PC-3 (cell line): ENCODE measurements at regions not wholly inside any gene's neighbourhood (a gene's known extent, or its start where the extent isn't known, plus 50 kb on each side); places are given as distances from the start of the nearest gene placed in this dataset.

Source experiments
- ATAC-seq: fragments of 200-7000 bp; cut with Tn5 transposase; 2 replicates; pipeline ENCODE4 v1.9.1; 2020; ENCODE audit warnings: mild to moderate bottlenecking, moderate library complexity
- BruUV-seq: library from RNA; stranded (reverse); fragments of 400-500 nt; replicated peaks from 2 replicates; lab custom pipeline; 2021; lab: Mats Ljungman, UMichigan
- CTCF ChIA-PET: fragments of 300-600 bp; sonication (Branson Sonifier 250); formaldehyde crosslinking; loops from one replicate; lab custom pipeline; 2022; ENCODE audit warnings: antibody characterized with exemption; lab: Charles Lee
- POLR2A ChIA-PET: fragments of 300-600 bp; sonication (Branson Sonifier 250); formaldehyde crosslinking; loops from one replicate; lab custom pipeline; 2022; ENCODE audit warnings: antibody characterized with exemption; ENCODE audit not compliant: unreplicated experiment; lab: Charles Lee
- DNase-seq: peaks from one replicate; pipeline ENCODE4 v3.0.0-alpha.2; 2015
- H2AFZ ChIP-seq: fragments of 300-600 bp; sonication (generic); 2 replicates; pipeline ENCODE4 v1.6.0; 2016; ENCODE audit warnings: antibody characterized with exemption, low read length
- H3F3A ChIP-seq: fragments of 300-600 bp; sonication (generic); one replicate; pipeline ENCODE4 v1.6.0; 2017; ENCODE audit warnings: antibody characterized with exemption, low read length, control low read depth, mild to moderate bottlenecking; ENCODE audit not compliant: unreplicated experiment
- H3K27ac ChIP-seq: fragments of 300-600 bp; sonication (generic); 2 replicates; pipeline ENCODE4 v1.5.1; 2016; ENCODE audit warnings: mild to moderate bottlenecking, low read length
- H3K27me3 ChIP-seq: fragments of 300-600 bp; sonication (generic); 2 replicates; pipeline ENCODE4 v1.6.1; 2016; ENCODE audit warnings: low read length, mixed read lengths
- H3K36me3 ChIP-seq: fragments of 300-600 bp; sonication (generic); 2 replicates; pipeline ENCODE4 v1.6.1; 2016; ENCODE audit warnings: low read depth, mixed run types, low read length, mixed read lengths
- H3K4me1 ChIP-seq: fragments of 300-600 bp; sonication (generic); 2 replicates; pipeline ENCODE4 v1.5.1; 2016; ENCODE audit warnings: low read length; ENCODE audit not compliant: insufficient read depth
- H3K4me2 ChIP-seq: fragments of 300-600 bp; sonication (generic); 2 replicates; pipeline ENCODE4 v1.6.0; 2016; ENCODE audit warnings: low read length
- H3K4me3 ChIP-seq: fragments of 300-600 bp; sonication (generic); 2 replicates; pipeline ENCODE4 v1.5.1; 2016; ENCODE audit warnings: mild to moderate bottlenecking, low read length, mixed read lengths
- H3K79me2 ChIP-seq: fragments of 300-600 bp; sonication (generic); 2 replicates; pipeline ENCODE4 v1.6.1; 2017; ENCODE audit warnings: low read length, mixed read lengths
- H3K9ac ChIP-seq: fragments of 300-600 bp; sonication (generic); 2 replicates; pipeline ENCODE4 v1.6.0; 2016; ENCODE audit warnings: mild to moderate bottlenecking, low read length
- H3K9me2 ChIP-seq: fragments of 300-600 bp; sonication (generic); replicated peaks from 2 replicates; pipeline ENCODE4 v1.6.1; 2016; ENCODE audit warnings: mixed run types, low read length, mixed read lengths
- H3K9me3 ChIP-seq: fragments of 300-600 bp; sonication (generic); 2 replicates; pipeline ENCODE4 v1.6.1; 2016; ENCODE audit warnings: low read length, mixed read lengths
- H4K20me1 ChIP-seq: fragments of 300-600 bp; sonication (generic); 2 replicates; pipeline ENCODE4 v1.6.1; 2016; ENCODE audit warnings: low read length, mixed read lengths
- EZH2 ChIP-seq: fragments of 300-600 bp; sonication (generic); IDR thresholded peaks from one replicate; pipeline ENCODE4 v1.6.1; 2017; ENCODE audit warnings: antibody characterized with exemption, mild to moderate bottlenecking, low read length; ENCODE audit not compliant: unreplicated experiment
- EZH2phosphoT487 ChIP-seq: fragments of 300-600 bp; sonication (generic); IDR thresholded peaks from 2 replicates; pipeline ENCODE4 v1.6.1; 2018; ENCODE audit warnings: mild to moderate bottlenecking, antibody characterized with exemption, low read length, borderline replicate concordance
- intact Hi-C: fragments of 100-400 bp; cut with micrococcal nuclease; formaldehyde crosslinking; loops from 2 replicates; pipeline ENCODE4 v1.9.0; 2023
- TF ChIP-seq, protein P1 (sequence below): fragments of 300-600 bp; sonication (generic); conservative IDR thresholded peaks from 2 replicates; pipeline ENCODE4 v1.5.1; 2017; ENCODE audit warnings: antibody characterized with exemption, low read depth, mild to moderate bottlenecking, low read length

- Histone ChIP-seq H3K27ac (no peak overlapping the region), H3K4me3 (no peak overlapping the region), H3K79me2 (no peaks in the 10 kb centered on the region), H3K36me3 (no peaks in the 10 kb centered on the region), H3K27me3 (peaks cover 48% of the 10 kb centered on the region), H3F3A (no peaks in the 10 kb centered on the region), H3K9me3 (no peaks in the 10 kb centered on the region), H3K9ac (no peak overlapping the region), H3K9me2 (no peaks in the 10 kb centered on the region), H3K4me1 (no peaks in the 10 kb centered on the region), H4K20me1 (no peaks in the 10 kb centered on the region), H2AFZ (no peak overlapping the region), H3K4me2 (no peak overlapping the region)
- POLR2A ChIA-PET: no interaction called here
- intact Hi-C loops: no loop called here
- ATAC-seq (no peak), DNase-seq (no peak)
- no peak for TF ChIP-seq EZH2phosphoT487
- TF ChIP-seq, protein P1, sequence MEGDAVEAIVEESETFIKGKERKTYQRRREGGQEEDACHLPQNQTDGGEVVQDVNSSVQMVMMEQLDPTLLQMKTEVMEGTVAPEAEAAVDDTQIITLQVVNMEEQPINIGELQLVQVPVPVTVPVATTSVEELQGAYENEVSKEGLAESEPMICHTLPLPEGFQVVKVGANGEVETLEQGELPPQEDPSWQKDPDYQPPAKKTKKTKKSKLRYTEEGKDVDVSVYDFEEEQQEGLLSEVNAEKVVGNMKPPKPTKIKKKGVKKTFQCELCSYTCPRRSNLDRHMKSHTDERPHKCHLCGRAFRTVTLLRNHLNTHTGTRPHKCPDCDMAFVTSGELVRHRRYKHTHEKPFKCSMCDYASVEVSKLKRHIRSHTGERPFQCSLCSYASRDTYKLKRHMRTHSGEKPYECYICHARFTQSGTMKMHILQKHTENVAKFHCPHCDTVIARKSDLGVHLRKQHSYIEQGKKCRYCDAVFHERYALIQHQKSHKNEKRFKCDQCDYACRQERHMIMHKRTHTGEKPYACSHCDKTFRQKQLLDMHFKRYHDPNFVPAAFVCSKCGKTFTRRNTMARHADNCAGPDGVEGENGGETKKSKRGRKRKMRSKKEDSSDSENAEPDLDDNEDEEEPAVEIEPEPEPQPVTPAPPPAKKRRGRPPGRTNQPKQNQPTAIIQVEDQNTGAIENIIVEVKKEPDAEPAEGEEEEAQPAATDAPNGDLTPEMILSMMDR: no peak
- no peak for TF ChIP-seq EZH2
- BruUV-seq: no TSS peak
- CTCF ChIA-PET: no interaction called here
Measured at GRCh38 chr6:907928-908327, 215.0 kb upstream of the EXOC2 start.

GRCh38 chr6:906920-907319, 214.0 kb upstream of the EXOC2 start:
- no TSS peak for BruUV-seq
- CTCF ChIA-PET: no interaction called here
- no peak for DNase-seq
- Histone ChIP-seq H3K4me2 (no peak overlapping the region), H3K9me3 (no peaks in the 10 kb centered on the region), H3K27ac (no peak overlapping the region), H3K4me3 (no peak overlapping the region), H3K79me2 (no peaks in the 10 kb centered on the region), H3K36me3 (no peaks in the 10 kb centered on the region), H4K20me1 (no peaks in the 10 kb centered on the region), H3K9ac (no peak overlapping the region), H3K27me3 (peaks cover 49% of the 10 kb centered on the region), H3F3A (no peaks in the 10 kb centered on the region), H3K9me2 (no peaks in the 10 kb centered on the region), H3K4me1 (no peaks in the 10 kb centered on the region), H2AFZ (no peak overlapping the region)
- TF ChIP-seq, protein P1: no peak
- TF ChIP-seq EZH2 (no peak), EZH2phosphoT487 (no peak)
- POLR2A ChIA-PET: no interaction called here
- intact Hi-C loops: no loop called here
- ATAC-seq: no peak

DNA sequence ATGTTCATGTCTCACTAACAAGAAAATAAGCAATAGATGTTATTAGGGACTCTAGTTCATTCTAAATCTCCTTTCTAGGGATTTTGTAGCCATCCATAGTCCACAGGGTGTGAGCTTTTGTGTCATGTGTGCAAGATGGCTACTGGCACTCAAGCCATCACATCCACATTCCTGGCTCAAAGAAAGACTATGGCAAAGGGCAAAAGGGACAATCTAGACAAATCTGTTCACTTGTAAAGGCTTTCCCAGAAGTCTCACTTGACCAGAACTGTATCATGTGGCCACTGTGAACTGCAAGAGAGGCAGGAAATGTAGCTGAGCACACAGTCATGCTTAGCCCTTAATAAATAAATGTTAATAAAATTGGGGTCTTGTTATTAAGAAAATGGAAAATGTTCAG, 212.6 kb upstream of the EXOC2 start:
- no peak overlapping the region for H2AFZ ChIP-seq
- H3K4me1 ChIP-seq: no peaks in the 10 kb centered on the region
- H3K9me3 ChIP-seq: no peaks in the 10 kb centered on the region
- CTCF ChIA-PET: no interaction called here
- H3K4me3 ChIP-seq: no peak overlapping the region
- no TSS peak for BruUV-seq
- H3K27ac ChIP-seq: no peak overlapping the region
- no peak for DNase-seq
- no peaks in the 10 kb centered on the region for H3K36me3 ChIP-seq
- no peaks in the 10 kb centered on the region for H3K9me2 ChIP-seq
- no peak overlapping the region for H3K9ac ChIP-seq
- no peak for ATAC-seq
- intact Hi-C loops: no loop called here
- no peaks in the 10 kb centered on the region for H3K79me2 ChIP-seq
- no peaks in the 10 kb centered on the region for H3F3A ChIP-seq
- no peak for TF ChIP-seq EZH2phosphoT487
- TF ChIP-seq, protein P1: no peak
- no peak for TF ChIP-seq EZH2
- H3K27me3 ChIP-seq: peaks cover 49% of the 10 kb centered on the region
- H3K4me2 ChIP-seq: no peak overlapping the region
- no peaks in the 10 kb centered on the region for H4K20me1 ChIP-seq
- POLR2A ChIA-PET: no interaction called here
